ENCODE measurements at regions not wholly inside any gene's neighbourhood (a gene's known extent, or its start where the extent isn't known, plus 50 kb on each side); places are given as distances from the start of the nearest gene placed in this dataset.

DNA sequence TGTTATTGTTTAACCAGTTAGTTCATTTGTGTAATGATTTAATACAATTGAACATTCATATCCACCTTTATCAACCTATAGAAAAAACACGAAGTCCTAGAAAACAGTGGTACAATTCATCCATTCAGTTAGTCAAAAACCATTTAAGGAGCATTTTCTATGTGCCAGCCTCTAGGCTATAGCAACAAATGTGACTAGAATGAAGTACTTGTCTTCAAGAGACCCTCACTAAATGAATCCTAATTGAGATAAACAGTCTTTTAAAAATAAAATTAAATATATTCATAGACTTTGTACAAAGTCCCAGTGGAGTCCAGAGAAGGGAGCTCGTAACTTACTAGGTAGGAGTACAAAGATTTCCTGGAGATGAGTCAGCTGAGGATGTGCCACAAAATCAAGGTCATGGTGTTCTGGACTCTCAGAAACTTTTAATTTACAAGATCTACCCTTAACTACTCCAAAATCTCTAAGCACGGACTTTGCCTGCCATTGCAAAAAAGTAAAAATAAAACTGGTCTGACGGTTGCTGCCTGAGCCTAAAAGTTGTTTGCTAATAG lies 430.7 kb upstream of the DCN start:
- peaks cover 0 to 5% (median 0%) of the 10 kb centered on the region in 5 donors for H3K27me3 Mint-ChIP-seq

DNA sequence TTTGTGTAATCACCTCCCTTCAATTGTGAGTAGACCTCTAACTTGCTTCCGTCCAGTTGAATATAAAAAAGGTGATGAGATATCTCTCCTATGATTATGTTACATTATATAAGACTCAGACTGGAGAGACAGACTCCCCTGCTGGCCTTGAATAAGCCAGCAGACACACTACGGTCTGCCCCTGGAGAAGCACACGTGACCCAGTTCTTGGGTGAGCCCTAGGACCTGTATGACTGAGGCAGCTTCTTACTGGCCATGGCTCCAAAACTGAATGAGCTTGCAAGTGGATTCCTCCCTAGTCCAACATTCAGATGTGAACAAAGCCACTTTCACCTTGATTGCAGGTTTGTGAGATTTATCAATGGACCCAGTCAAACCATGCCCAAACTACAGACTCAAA lies 427.9 kb upstream of the DCN start:
- Mint-ChIP-seq H3K27me3 (no peaks in the 10 kb centered on the region), H3K27ac (no peak overlapping the region)
- CTCF ChIA-PET: no interaction called here

More for the DNA sequence above, 430.7 kb upstream of the DCN start:
- intact Hi-C loops (cut with micrococcal nuclease): no loop called here
- H3K4me3 Mint-ChIP-seq: no peak overlapping the region
- no peaks in the 10 kb centered on the region for H3K27me3 ChIP-seq (ENCODE audit: control insufficient read depth in 2 of 2, insufficient read depth in 2 of 2, low read length in 2 of 2)
- no peak for ATAC-seq
- CTCF ChIA-PET: no interaction called here
- H3K9me3 ChIP-seq (ENCODE audit: control insufficient read depth in 2 of 3, low read length in 3 of 3): no peaks in the 10 kb centered on the region
- POLR2A ChIA-PET: interaction anchor here (0.7 kb wide), 1 partner anchor 9 kb away, joined by 3 read pairs; no protein-coding TSS in a partner anchor
- H3K36me3 ChIP-seq (ENCODE audit: control insufficient read depth in 2 of 3, insufficient read depth in 3 of 3, low read length in 3 of 3): no peaks in the 10 kb centered on the region
- no peaks in the 10 kb centered on the region for H3K36me3 Mint-ChIP-seq
- H3K9me3 Mint-ChIP-seq: peaks cover 0 to 3% (median 0%) of the 10 kb centered on the region in 11 donors
- no peak overlapping the region for H3K4me3 ChIP-seq (ENCODE audit: low read length)
- H3K4me1 Mint-ChIP-seq: peaks cover 0 to 18% (median 13%) of the 10 kb centered on the region in 7 donors
- H3K27ac ChIP-seq (ENCODE audit: low read depth, low read length): no peak overlapping the region
- no peak overlapping the region for H3K27ac Mint-ChIP-seq
- no peak for DNase-seq
- no peaks in the 10 kb centered on the region for H3K4me1 ChIP-seq (ENCODE audit: control insufficient read depth in 2 of 2, insufficient read depth in 2 of 2, low read length in 2 of 2)

DNA sequence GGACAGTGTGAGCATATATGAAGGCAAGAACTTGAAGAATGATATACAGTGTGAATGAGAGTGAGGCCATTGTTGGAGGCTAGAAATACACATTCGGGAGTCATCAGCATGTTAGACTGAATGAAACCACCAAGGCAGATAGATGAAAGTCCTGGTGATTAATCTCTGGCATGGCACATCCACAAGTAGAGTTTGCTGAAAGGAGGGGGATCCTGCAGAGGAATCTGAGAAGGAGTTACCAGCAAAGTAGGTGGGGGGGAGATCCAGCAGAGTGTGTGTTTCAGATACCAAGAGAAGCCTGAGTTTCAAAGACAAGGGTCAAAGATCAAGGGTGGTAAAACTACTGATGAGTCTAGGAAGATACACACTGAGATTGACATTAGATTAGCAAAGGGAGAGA lies 426.7 kb upstream of the DCN start:
- CTCF ChIA-PET: no interaction called here
- no peaks in the 10 kb centered on the region for H3K36me3 Mint-ChIP-seq

More for the DNA sequence above, 427.9 kb upstream of the DCN start:
- peaks cover 0 to 3% (median 0%) of the 10 kb centered on the region in 11 donors for H3K9me3 Mint-ChIP-seq
- intact Hi-C loops (cut with micrococcal nuclease): no loop called here
- H3K4me3 Mint-ChIP-seq: no peak overlapping the region
- H3K4me1 Mint-ChIP-seq: peaks cover 0 to 20% (median 18%) of the 10 kb centered on the region in 7 donors
- Histone ChIP-seq H3K27me3 (ENCODE audit: control insufficient read depth in 2 of 2, insufficient read depth in 2 of 2, low read length in 2 of 2) (no peaks in the 10 kb centered on the region), H3K36me3 (ENCODE audit: control insufficient read depth in 2 of 3, insufficient read depth in 3 of 3, low read length in 3 of 3) (no peaks in the 10 kb centered on the region), H3K4me3 (ENCODE audit: low read length) (no peak overlapping the region), H3K9me3 (ENCODE audit: control insufficient read depth in 2 of 3, low read length in 3 of 3) (no peaks in the 10 kb centered on the region), H3K27ac (ENCODE audit: low read depth, low read length) (no peak overlapping the region), H3K4me1 (ENCODE audit: control insufficient read depth in 2 of 2, insufficient read depth in 2 of 2, low read length in 2 of 2) (no peaks in the 10 kb centered on the region)
- H3K36me3 Mint-ChIP-seq: no peaks in the 10 kb centered on the region
- ATAC-seq (no peak), DNase-seq (no peak)
- POLR2A ChIA-PET: interaction anchor here (0.6 kb wide), 2 partner anchors 47 to 166 kb away, joined by 3 read pairs; no protein-coding TSS in a partner anchor

DNA sequence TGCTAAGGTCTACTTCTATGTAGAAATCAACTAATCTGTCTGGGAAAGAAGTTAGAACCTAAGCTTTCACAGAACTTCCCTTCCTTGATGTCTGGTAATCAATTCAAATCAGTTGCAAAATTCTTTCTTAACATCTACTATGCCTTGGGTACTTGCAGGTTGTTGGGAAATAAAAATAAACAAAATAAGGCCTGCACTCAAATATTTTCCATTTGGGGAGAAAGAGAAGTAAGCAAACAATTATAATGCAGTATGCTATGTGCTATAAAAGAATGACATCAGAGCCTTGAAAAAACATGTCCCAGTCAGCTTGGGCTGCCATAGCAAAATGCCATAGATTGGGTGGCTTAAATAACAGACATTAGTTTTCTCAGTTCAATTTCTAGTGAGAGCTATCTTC lies 425.9 kb upstream of the DCN start:
- Mint-ChIP-seq H3K27me3 (peaks cover 0 to 4% (median 0%) of the 10 kb centered on the region in 5 donors), H3K4me1 (peaks cover 0 to 20% (median 18%) of the 10 kb centered on the region in 7 donors), H3K36me3 (no peaks in the 10 kb centered on the region), H3K9me3 (peaks cover 0 to 3% (median 0%) of the 10 kb centered on the region in 11 donors), H3K27ac (no peak overlapping the region), H3K4me3 (no peak overlapping the region)
- no peaks in the 10 kb centered on the region for H3K27me3 ChIP-seq (ENCODE audit: control insufficient read depth in 2 of 2, insufficient read depth in 2 of 2, low read length in 2 of 2)
- intact Hi-C loops (cut with micrococcal nuclease): no loop called here
- CTCF ChIA-PET: no interaction called here
- DNase-seq (no peak), ATAC-seq (no peak)
- H3K4me1 ChIP-seq (ENCODE audit: control insufficient read depth in 2 of 2, insufficient read depth in 2 of 2, low read length in 2 of 2): no peaks in the 10 kb centered on the region
- no peak overlapping the region for H3K4me3 ChIP-seq (ENCODE audit: low read length)
- POLR2A ChIA-PET: no interaction called here
- no peaks in the 10 kb centered on the region for H3K9me3 ChIP-seq (ENCODE audit: control insufficient read depth in 2 of 3, low read length in 3 of 3)
- no peak overlapping the region for H3K27ac ChIP-seq (ENCODE audit: low read depth, low read length)
- H3K36me3 ChIP-seq (ENCODE audit: control insufficient read depth in 2 of 3, insufficient read depth in 3 of 3, low read length in 3 of 3): no peaks in the 10 kb centered on the region

More for the DNA sequence above, 426.7 kb upstream of the DCN start:
- intact Hi-C loops (cut with micrococcal nuclease): no loop called here
- Histone ChIP-seq H3K36me3 (ENCODE audit: control insufficient read depth in 2 of 3, insufficient read depth in 3 of 3, low read length in 3 of 3) (no peaks in the 10 kb centered on the region), H3K27ac (ENCODE audit: low read depth, low read length) (no peak overlapping the region), H3K4me1 (ENCODE audit: control insufficient read depth in 2 of 2, insufficient read depth in 2 of 2, low read length in 2 of 2) (no peaks in the 10 kb centered on the region), H3K9me3 (ENCODE audit: control insufficient read depth in 2 of 3, low read length in 3 of 3) (no peaks in the 10 kb centered on the region), H3K27me3 (ENCODE audit: control insufficient read depth in 2 of 2, insufficient read depth in 2 of 2, low read length in 2 of 2) (no peaks in the 10 kb centered on the region), H3K4me3 (ENCODE audit: low read length) (no peak overlapping the region)
- DNase-seq (no peak), ATAC-seq (no peak)
- Mint-ChIP-seq H3K4me3 (no peak overlapping the region), H3K27me3 (peaks cover 0 to 4% (median 0%) of the 10 kb centered on the region in 5 donors), H3K9me3 (peaks cover 0 to 3% (median 0%) of the 10 kb centered on the region in 11 donors), H3K4me1 (peaks cover 0 to 20% (median 18%) of the 10 kb centered on the region in 7 donors), H3K27ac (peak overlapping the region in 1 of 9 donors; percentile 4)
- POLR2A ChIA-PET: no interaction called here

DNA sequence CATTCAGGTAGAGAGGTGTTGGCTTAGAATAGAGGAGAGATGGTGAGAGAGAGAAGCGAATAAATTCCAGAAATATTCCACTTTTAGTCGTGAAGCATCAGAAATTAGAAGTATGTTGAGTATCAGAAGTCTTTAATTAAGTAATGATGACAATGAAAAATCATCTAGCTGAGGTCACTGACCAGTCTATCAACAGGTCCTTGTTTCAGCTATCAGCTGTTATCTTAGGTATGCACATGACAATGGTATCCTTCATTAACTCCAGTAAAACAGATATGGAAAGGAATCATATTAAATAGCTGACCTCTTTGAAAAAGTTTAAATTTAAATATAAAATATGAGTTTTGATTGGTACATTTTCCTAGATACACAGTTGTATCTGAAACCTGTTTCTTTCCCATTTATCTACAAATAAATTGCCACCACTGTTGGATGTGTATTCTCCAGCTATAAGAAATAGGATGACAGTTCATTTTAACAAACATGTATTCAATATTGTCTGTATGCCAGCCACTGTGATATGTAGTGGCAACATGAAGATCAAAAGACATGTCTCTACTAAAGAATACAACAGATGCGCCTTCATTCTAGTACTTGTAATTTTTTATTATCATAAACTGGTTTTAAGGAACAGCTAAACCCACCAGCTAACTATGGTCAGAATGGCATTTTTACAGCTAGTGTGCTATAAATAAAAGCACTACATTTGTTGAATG lies 424.2 kb upstream of the DCN start:
- peaks cover 0 to 4% (median 0%) of the 10 kb centered on the region in 5 donors for H3K27me3 Mint-ChIP-seq
- H3K27ac Mint-ChIP-seq: no peak overlapping the region
- Histone ChIP-seq H3K27ac (ENCODE audit: low read depth, low read length) (no peak overlapping the region), H3K4me3 (ENCODE audit: low read length) (no peak overlapping the region), H3K36me3 (ENCODE audit: control insufficient read depth in 2 of 3, insufficient read depth in 3 of 3, low read length in 3 of 3) (no peaks in the 10 kb centered on the region), H3K9me3 (ENCODE audit: control insufficient read depth in 2 of 3, low read length in 3 of 3) (no peaks in the 10 kb centered on the region), H3K27me3 (ENCODE audit: control insufficient read depth in 2 of 2, insufficient read depth in 2 of 2, low read length in 2 of 2) (no peaks in the 10 kb centered on the region), H3K4me1 (ENCODE audit: control insufficient read depth in 2 of 2, insufficient read depth in 2 of 2, low read length in 2 of 2) (no peaks in the 10 kb centered on the region)
- DNase-seq (no peak), ATAC-seq (no peak)
- CTCF ChIA-PET: interaction anchor here (0.6 to 0.8 kb wide), 2 partner anchors 10 to 174 kb away, joined by 3 read pairs; no protein-coding TSS in a partner anchor
- H3K4me1 Mint-ChIP-seq: peaks cover 0 to 20% (median 18%) of the 10 kb centered on the region in 7 donors
- H3K36me3 Mint-ChIP-seq: no peaks in the 10 kb centered on the region
- no peak overlapping the region for H3K4me3 Mint-ChIP-seq
- intact Hi-C loops (cut with micrococcal nuclease): no loop called here
- POLR2A ChIA-PET: interaction anchor here (0.8 kb wide), 2 partner anchors 567 to 675 kb away, joined by 3 to 4 read pairs; no protein-coding TSS in a partner anchor
- H3K9me3 Mint-ChIP-seq: peaks cover 0 to 3% (median 0%) of the 10 kb centered on the region in 11 donors

DNA sequence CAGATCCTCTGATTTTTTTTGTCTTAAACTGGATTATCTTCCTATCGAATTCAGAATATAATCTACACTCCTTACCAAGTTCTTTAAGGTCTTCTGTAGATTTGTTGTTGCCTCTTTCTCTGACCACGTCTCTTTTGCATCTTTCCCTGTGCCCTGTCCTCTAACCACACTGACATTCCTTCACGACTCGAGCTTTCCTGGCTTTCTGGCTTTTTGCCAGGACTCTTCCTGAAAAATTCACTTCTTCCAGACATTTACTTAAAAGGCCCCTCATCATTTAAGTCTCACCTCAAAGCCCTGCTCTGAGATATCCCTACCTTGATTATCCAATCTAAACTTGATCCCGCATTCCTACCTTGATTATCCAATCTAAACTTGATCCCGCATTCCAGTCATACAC lies 422.3 kb upstream of the DCN start:
- Histone ChIP-seq H3K4me3 (ENCODE audit: low read length) (no peak overlapping the region), H3K27ac (ENCODE audit: low read depth, low read length) (no peak overlapping the region), H3K27me3 (ENCODE audit: control insufficient read depth in 2 of 2, insufficient read depth in 2 of 2, low read length in 2 of 2) (no peaks in the 10 kb centered on the region), H3K4me1 (ENCODE audit: control insufficient read depth in 2 of 2, insufficient read depth in 2 of 2, low read length in 2 of 2) (no peaks in the 10 kb centered on the region), H3K36me3 (ENCODE audit: control insufficient read depth in 2 of 3, insufficient read depth in 3 of 3, low read length in 3 of 3) (no peaks in the 10 kb centered on the region), H3K9me3 (ENCODE audit: control insufficient read depth in 2 of 3, low read length in 3 of 3) (no peaks in the 10 kb centered on the region)
- peaks cover 0 to 7% (median 3%) of the 10 kb centered on the region in 11 donors for H3K9me3 Mint-ChIP-seq
- no peak overlapping the region for H3K4me3 Mint-ChIP-seq
- peaks cover 0 to 4% (median 0%) of the 10 kb centered on the region in 5 donors for H3K27me3 Mint-ChIP-seq
- ATAC-seq (no peak), DNase-seq (no peak)
- H3K27ac Mint-ChIP-seq: no peak overlapping the region
- intact Hi-C loops (cut with micrococcal nuclease): no loop called here
- POLR2A ChIA-PET: interaction anchor here (0.6 kb wide), 1 partner anchor 8 kb away, joined by 3 read pairs; no protein-coding TSS in a partner anchor
- H3K4me1 Mint-ChIP-seq: peaks cover 0 to 18% (median 11%) of the 10 kb centered on the region in 7 donors
- H3K36me3 Mint-ChIP-seq: peaks cover 0 to 4% (median 0%) of the 10 kb centered on the region in 5 donors
- CTCF ChIA-PET: interaction anchor here (1.7 kb wide), 1 partner anchor 206 kb away, joined by 4 read pairs; no protein-coding TSS in a partner anchor
